HG03045 (cell line): ENCODE measurements at regions not wholly inside any gene's neighbourhood (a gene's known extent, or its start where the extent isn't known, plus 50 kb on each side); places are given as distances from the start of the nearest gene placed in this dataset.

Experiments
- ATAC-seq: cut with Tn5 transposase; IDR thresholded peaks from one replicate; pipeline ENCODE4 v1.9.1; 2021; ENCODE audit warnings: mild to moderate bottlenecking, moderate library complexity; ENCODE audit not compliant: unreplicated experiment

- ATAC-seq = peak; percentile 84
These were observed 129.7 kb downstream of the FAXC start for GRCh38 chr6:99219788-99220187.

DNA sequence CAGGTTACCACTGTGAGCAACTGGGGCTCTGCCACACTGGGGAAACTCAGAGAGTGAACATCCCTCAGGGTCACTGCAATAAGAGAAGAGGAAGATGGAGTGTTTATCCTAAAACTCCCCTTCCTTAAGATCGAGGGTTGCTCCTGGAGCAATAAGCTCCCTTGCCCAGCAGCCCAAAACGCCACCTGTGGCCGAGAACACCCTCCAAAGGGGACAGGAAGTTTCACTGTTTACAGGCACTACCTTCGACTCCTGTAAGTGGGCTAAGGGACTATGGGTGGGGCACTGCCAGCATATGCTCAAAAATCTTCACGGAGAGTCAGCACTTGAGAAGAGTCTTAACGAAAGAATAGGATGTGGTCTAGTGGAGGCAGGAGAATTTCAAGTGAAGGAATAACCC, 132.5 kb downstream of the FAXC start:
- ATAC-seq = no peak

- no peak for ATAC-seq
These were observed 153.4 kb downstream of the FAXC start for GRCh38 chr6:99195986-99196655.

GRCh38 chr6:99192561-99192960, 156.9 kb downstream of the FAXC start:
- no peak for ATAC-seq

DNA sequence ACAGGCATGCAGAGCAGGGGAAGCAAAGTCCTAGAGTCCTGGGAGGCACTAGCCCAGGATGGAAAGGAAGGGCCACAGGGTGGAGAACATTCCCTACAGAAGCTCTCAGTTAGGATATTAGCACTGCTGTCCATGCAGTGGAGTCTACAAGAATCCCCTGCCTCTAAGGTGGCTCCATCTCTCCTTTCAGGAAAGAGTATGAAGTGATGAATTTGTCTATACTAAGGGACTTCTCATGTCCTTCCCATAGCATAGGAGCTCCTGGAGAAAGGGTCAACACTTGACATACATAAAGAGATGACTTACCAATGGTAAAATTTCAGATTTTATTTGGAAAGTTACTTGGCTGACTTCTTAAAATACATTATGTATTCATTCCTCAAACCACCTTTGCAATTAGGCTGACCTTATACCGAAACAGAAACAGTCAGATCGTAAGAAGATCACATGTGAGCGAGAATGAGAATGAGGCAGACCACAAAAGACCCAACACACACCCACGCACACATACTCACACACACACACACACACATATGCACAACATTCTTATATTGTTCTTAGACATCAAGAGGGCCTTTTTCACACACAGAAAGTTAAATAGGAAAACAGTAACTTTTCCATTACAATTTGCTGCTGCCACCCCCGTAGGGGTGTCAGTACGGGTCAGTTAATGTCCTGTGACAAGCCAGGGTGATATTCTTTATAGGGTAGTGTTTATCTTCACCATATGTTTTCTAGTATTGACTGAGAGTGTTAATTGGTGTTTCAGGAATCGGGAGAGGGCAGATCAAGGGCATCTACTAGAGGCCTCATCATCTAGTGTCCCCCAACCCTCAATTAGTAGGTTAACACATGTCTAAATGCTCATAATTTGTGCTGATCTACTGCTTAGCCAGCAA, 159.4 kb downstream of the FAXC start:
- peak; percentile 98 for ATAC-seq

GRCh38 chr6:99187429-99187828, 162.0 kb downstream of the FAXC start:
- no peak for ATAC-seq

- no peak for ATAC-seq
These were observed 163.1 kb downstream of the FAXC start for GRCh38 chr6:99186417-99186816.

DNA sequence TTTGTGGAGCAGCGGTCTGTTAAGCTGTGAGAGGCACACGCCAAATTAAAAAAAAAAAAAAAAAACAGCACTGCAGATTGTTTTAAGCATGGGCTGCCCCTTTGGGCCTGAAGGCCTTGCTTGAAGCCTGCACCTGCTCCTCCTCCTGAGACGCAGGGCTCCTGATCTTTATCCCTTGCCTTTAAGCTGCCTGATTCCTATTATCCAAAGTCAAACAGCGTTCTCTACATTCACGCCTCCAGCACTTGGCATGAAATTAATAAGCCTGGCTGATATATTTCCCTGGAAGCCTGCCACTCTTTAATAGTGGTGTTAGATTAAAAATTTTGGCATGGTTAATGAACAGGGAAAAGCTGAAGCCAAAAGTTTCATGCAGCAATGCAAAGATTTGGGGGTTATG, 163.9 kb downstream of the FAXC start:
- no peak for ATAC-seq

DNA sequence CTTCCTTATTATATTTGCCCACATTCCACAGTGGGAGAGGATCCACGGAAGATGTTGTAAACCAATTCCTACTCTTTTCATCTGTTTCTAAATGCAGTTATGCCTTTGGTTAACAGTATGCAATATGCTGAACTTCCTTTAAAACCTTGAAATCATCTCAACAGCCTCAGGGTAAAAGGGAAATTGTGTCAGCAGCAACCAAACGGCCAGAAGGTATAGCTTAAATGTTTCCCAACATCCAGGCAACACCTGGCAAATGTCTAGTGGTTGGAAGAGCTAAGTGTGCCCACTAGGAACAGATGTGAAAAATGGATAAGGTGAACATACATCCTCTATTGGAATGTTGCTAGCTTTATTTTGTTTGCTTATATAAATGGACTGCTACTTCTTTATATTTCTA, 164.8 kb downstream of the FAXC start:
- no peak for ATAC-seq

GRCh38 chr6:99183066-99183465, 166.4 kb downstream of the FAXC start:
- no peak for ATAC-seq

GRCh38 chr6:99181174-99181573, 168.3 kb downstream of the FAXC start:
- no peak for ATAC-seq

GRCh38 chr6:99178168-99178567, 171.3 kb downstream of the FAXC start:
- no peak for ATAC-seq

DNA sequence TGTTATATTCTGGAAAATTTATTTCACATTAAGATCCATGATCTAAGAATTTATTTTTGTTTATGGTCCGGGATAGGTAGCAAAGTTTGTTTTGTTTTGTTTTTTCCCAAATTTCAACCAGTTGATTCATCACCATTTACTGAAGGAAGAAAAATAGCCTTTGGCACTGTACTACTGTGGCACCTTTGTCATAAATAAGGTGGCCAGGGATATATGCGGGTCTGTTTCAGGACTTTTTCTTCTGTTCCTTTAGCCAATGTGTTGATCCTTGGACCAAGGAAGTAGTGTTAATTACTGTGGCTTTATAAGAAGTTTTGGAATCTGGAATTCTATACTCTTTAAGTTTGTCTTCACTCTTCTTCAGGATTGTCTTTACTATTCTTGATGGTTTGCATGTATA, 171.7 kb downstream of the FAXC start:
- no peak for ATAC-seq

- peak; percentile 59 for ATAC-seq
These were observed 183.6 kb downstream of the FAXC start for GRCh38 chr6:99165838-99166237.

DNA sequence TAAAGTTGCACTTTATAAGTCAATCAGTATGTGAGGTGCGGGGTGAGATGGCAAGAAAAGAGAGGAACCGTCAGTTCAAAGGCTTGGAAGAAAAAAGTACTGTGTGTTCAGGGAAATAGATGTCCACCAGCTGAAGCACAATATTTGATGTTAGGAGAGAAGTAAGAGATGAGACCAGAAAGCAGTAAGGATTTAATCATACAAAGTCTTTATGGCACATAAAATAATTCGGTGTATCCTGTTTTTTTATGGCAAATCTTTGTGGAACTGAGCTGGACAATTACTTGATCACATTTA, 197.2 kb downstream of the FAXC start:
- ATAC-seq = no peak

GRCh38 chr6:99151634-99152346, 197.7 kb downstream of the FAXC start:
- peak; percentile 87 for ATAC-seq

GRCh38 chr6:99148761-99149160, 200.7 kb downstream of the FAXC start:
- no peak for ATAC-seq

DNA sequence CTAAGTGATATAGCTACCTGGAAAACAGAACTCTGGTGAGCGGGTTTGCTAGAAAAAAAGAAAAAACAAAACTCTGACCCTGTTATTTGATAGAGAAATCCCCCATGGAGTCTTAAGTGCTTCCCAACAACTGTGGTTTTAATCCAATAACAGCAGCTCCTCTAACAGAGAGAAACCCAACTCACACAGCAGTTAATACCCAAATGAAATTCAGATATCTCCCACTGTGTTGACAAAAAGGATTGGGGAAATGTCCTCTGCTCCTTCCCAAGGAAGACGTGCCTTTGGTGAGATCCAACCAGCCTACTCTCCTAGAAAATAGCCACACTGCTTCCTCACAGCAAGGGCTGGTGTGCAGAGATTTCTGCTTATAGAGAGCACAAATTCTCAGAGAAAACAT, 200.4 kb upstream of the FBXL4 start:
- ATAC-seq = no peak

GRCh38 chr6:99147206-99147605, 199.5 kb upstream of the FBXL4 start:
- no peak for ATAC-seq

DNA sequence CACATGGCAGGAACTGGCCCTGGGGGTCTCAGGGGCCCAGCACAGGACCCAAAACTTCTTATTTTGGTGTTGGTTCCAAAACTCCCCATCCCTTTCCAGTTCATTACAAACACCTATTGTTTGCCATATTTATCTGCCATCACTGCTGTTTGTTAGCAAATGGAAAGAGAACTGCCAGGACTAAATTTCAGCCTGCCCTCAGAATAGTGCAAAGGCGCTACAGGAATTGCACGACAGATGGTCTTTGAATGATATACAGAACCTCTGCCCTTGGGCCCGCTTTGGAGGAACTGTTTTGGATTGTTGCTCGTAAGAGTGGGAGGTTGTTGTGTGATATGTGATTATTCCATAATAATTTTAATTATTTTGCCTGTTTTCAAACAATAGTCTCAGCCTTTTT, 199.0 kb upstream of the FBXL4 start:
- ATAC-seq = no peak

DNA sequence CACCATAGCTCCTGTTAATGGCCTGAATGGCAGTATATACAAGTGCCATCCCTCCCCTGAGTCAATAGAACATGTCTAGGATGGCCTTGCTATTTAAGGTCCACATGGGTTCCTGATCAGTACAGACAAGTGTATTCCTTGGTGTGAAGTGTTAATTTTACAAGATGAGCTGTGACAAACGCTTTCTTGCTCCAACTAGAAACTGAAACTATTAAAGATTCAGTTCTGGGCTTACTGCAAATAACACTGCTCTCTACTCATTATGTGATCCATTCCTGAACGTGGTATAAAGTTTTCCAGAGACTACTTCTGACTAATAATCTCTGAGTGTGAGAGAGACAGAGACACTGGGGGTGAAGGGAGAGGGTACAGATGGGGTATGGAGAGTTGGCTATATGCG, 198.0 kb upstream of the FBXL4 start:
- ATAC-seq = no peak
